Activated naive CD4-positive, alpha-beta T cell treated with anti-CD3 and anti-CD28 coated beads, Interleukin-2, amount 50 U/mL, for 16 hours (primary cell): ENCODE measurements at regions not wholly inside any gene's neighbourhood (a gene's known extent, or its start where the extent isn't known, plus 50 kb on each side); places are given as distances from the start of the nearest gene placed in this dataset.

ENCODE experiments used
- DNase-seq: peaks from one replicate; pipeline ENCODE4 v3.0.0-alpha.2; 2020

DNA sequence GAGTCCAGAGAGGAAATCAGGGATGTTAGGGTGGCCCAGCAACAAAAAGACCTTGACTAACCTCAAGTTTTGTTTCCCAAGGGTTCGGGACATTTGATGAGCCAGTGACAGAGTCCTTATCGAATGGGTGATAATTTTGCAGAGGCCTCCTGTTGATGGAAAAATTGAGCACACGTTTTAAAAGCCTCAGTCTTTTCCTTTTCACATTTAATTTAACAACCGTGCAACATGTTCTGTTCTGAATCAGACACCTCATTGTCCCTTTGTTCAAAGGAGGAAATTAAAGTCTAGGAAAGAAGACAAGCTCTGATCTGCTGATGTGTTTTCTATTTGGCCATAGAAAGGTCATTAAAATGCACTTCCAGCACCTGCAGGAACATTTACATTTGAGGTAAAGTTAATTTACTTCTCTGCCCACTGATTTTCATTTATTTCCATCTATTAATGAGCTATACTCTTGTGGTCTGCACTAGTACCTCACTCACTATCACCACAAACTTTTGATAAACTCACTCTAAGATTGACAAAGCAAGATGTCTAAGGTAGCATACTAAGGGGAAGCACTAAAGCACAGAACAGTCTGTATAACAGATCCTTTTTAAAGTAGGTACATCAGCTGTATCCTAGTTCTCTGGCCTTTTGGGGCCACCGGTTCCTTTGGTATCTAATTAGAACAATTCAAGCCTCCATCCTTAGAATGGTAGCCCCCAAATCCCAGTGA is 147.0 kb downstream of the RPAP3 start:
- no peak for DNase-seq

DNA sequence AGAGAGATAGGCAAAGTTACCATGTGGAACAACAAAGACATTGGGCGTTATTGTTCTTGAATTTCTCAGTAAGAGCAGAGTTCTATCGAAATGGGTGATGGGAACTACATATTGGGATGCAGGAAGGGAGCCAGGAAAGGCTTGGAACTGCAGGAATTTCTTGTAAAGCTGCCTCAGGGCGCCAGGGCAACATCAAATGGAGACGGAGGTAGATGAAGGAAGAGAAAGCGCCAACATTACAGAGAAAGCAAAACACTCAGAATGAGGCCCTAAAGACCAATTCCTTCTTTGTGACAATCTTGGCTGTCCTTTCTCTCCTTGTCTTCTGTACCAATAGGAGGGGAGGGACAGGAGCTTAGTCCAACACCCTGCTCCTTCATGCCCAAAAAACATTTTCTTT is 148.4 kb downstream of the RPAP3 start:
- DNase-seq = no peak

DNA sequence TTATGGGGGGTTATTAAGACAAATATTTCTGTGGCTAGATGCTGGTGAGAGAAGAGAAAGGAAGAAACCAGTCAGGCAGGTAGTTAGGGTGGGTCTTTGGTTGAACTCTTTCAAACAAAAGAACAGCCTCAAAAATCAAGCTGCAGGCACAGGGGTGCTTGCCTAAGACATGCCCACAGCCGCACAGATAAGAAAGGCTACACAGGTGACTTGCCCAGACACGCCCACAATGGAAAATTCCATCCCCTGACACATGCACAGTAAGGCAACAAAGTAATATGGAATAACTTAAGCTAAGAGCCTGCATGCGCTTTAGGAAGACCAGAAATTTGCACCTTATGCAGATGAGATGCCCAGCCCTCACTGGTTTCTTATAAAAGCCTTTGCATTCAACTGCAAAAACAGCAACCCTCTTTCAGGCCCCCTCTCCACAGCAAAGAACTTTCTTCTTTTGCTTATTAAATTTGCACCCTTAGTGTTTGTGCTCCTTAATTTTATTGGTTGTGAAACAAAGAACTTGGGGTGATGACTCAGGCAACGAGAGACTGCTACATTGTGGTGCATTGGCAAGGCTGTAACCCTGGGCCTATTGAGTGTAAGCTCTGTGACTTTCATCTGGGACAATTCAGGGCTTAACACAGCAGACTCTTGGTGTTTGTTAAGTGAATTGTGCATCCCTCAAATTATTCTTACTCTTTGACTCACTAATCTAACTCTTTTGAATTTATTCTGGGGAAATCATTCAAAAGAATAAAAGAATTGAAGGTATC is 149.4 kb downstream of the RPAP3 start:
- no peak for DNase-seq

DNA sequence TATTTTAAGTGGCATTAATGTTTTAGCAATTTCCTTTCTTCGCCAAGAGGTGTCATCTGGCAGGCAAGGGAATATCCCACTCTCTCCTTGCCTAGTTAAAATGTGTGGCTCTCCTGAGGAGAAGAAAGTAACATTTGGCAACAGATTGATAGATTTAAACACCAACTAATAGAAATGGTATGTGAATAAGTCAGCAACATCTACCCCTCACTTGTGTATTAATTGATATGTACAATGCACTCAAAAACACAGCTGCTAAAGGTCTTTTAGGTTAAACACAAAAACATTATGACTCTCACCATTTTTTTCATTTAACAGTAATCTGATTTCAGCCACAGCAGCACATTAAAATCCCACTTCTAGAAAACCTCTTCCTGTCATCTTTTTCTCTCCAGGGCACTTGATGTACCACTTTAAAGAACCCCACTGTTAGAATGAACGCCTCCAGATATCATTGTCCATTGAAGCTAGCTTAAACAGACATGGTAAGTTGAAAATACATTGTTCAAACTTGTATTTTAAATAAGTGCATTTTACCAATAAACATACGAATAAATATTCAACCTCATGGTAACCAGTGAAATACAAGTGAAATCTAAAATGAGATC is 151.7 kb downstream of the RPAP3 start:
- no peak for DNase-seq

DNA sequence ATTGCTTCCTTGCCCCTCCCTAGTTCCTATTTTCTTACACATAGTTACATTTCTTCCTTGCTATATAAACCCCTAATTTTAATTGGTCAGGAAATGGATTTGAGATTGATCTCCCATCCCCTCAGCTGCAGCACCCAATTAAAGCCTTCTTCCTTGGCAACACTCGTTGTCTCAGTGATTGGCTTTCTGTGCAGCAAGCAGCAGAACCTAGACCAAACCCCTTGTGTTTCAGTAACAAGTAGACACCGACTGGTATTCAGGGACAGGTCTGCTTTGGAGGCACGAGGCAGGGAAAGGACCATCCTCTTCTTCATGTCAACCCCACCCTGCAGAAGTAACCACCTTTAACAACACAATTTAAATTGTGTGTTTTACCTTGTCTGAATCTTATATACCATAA is 152.6 kb downstream of the RPAP3 start:
- DNase-seq = no peak

DNA sequence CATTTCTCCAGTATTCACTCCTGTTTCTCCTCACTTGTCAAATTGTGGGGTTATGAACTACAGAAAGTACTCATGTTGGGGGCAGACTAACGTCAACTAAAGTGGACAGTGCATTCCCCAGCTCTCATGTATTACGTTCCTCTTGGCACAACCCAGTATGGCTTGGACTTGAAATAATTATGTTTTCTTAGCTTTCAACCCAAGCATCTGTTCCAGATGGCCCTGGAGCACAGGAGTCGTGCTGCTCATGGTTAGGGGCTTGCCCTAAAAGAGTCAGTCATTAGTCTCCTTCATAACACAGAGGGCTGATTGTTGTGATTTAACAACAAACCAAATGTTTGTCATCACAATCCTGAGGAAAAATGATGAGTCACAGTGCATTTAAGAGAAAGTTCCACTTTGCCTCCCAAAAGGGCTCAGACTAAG is 154.4 kb downstream of the RPAP3 start:
- DNase-seq = no peak

DNA sequence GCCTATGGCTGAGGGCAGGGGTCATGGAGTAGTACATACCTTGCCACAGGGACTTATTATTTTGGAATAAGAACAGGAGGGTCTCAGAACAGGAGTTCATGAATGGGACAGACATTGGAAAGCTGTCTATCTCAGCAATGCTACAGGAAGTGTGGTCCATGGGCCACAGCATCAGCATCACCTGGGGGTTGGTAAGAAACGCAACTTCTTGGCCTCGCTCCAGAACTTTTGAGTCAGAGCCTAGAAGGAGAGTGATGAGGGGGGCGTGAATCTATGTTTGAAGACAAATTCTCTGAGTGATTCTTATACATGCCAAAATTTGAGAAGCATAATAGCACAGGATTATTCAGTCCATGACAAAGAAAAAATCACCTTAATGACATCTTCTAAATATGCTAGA is 156.6 kb downstream of the RPAP3 start:
- no peak for DNase-seq

DNA sequence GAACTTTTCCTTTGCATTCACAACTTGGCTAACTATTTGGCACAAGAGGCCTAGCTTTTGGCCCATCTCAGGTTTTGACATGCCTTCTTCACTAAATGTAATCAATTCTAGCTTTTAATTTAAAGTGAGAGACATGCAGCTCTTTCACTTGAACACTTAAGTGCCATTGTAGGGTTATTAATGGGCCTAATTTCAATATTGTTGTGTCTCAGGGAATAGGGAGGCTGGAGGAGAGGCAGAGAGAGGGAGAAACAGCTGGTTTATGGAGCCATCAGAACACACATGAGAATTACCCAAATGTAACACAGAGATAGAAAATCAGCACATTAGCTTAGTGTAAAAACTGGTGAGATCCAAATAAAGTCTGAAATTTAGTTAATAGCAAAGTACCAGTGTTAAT is 157.4 kb downstream of the RPAP3 start:
- no peak for DNase-seq

DNA sequence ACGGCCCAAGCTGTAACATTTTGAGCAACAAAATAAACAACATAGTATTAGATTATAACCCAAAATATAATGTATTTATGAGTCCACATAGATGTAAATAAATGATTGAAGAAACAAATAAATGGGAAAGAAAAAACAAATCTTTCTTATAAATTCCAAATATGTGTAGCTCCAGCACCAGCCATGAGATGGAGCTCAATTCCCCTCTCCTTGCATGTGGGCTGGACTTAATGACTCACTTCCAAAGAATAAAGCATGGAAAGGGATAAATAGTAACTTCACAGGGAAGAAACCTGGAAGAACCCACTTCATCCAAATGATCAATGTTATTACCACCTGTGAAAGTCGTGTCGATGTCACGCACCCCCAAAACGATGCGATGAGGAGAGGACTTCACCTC is 158.8 kb downstream of the RPAP3 start:
- DNase-seq = no peak

DNA sequence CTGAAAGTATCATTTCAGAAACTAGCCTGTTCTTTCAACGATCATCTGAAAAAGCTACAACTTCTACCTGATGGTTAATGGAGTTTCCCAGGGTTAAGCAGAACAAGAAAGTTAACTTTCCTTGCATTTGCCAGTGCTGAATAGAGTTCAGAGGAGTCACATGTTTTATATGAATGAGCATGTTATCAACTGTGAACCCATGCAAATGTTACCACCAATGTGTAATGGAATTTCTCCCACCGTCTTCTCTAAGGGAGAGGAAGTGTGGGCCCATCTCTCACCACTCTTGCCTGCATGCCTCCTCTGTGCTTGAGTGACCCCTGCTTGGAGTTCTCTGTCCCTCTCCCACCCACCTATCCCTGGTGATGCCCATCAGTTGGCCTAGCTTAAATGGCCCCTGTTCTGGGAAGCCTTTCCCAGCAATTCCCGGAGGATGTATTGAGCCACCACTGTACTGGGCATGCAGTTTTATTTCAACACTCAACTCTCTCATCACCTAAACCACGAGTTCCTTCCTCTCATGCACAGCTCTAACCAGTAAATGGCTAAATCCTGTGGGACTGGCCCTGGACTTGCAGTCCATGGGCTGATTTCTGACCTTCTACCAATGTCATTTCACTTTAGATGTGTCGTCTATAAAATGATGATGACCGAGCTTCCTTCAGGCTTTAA is 159.8 kb downstream of the RPAP3 start:
- no peak for DNase-seq

DNA sequence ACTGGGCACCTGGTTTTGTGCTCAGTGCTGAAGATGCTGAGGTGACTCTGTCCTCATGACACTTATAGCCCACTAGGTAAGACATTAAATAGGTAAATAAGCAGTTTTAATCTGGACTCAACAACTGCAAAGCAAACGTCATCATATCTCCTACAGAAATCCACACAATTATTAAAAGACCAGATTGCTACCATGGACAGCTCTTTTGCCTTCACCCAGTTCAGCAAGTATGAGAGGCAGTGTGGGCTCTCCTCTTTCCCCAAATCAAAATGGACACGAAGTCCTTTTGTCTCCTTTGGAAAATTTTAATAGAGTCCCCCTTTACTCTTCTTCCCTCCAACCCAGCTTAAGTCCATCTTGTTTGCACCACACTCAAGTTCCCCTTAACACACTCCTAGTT is 171.1 kb downstream of the RPAP3 start:
- DNase-seq = no peak

DNA sequence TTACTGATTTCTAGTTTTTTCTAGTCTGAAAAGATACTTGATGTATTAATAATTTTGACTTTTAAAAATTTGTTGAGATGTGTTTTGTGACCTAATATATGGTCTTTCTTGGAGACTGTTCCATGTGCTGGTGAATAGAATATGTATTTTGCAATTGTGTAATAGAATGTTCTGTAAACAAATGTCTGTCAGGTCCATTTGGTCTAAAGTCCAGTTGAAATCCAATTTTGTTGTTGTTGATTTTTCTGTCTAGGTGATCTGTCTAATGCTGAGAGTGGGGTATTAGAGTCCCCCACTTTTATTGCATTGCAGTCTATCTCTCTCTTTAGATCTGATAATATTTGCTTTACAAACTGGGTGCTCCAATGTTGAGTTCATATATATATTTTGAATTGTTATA is 175.8 kb downstream of the RPAP3 start:
- DNase-seq = no peak

DNA sequence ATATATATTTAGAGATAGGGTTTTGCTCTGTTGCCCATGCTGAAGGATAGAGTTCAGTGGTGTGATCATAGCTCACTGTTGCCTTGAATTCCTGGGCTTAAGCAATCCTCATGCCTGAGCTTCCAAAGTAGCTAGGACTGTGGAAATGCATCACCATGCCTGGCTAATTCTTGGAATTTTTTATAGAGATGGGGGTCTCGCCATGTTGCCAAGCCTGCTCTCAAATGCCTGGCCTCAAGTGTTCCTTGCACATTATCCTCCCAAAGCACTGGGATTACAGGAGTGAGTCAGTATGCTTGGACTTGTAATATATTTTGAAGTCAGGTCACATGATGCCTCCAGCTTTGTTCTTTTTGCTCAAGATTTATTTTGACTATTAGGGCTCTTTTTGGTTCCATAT is 178.0 kb downstream of the RPAP3 start:
- no peak for DNase-seq

DNA sequence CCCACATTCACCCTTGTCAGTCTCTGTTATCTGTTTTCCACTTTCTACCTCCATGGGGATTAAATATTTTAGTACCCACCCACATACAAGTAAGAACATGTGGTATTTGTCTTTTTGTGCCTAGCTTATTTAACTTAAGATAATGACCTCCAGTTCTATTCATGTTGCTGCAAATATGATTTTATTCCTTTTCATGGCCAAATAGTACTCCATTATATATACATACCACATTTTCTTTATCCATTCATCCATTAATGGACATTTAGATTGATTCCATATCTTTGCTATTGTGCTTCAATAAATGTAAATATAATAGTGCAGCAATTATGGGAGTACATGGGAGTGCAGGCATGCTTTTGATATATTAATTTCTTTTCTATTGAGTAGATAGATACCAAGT is 185.8 kb downstream of the RPAP3 start:
- no peak for DNase-seq

DNA sequence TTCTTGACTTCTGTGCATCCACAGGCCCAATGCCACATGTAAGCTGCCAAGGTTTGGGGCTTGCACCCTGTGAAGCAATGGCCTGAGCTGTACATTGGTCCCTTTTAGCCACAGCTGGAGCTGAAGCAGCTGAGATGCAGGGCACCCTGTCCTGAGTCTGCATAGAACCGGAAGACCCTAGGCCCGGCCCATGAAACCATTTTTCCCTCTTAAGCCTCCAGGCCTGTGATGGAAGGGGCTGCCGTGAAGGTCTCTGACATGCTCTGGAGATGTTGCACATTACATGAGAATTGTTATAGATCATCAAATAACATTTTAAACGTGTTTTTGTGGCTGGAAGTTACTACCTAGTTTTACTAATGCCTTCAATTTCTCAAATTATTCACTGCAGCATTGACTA is 188.7 kb downstream of the RPAP3 start:
- no peak for DNase-seq

DNA sequence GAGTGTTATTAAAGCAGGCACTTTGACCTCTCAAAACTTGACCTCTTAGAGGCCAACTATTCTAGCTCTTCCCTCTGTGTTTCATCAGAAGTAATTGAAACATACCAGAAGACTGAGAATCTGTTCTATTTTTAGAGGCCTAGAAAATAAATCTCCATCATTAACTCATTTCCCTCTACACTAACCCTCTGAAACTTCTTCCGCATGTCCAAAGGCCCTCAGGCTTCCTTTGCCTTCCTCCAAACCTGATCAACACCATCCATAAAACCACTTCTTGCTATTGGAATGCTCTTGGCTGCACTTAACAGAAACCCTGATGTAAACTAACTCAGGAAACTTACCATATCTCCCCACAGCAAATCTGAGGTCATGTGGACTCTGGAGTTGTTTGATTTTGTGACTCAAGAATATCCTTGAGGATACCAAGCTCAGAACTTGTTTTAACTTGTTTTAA is 196.4 kb downstream of the RPAP3 start:
- no peak for DNase-seq

DNA sequence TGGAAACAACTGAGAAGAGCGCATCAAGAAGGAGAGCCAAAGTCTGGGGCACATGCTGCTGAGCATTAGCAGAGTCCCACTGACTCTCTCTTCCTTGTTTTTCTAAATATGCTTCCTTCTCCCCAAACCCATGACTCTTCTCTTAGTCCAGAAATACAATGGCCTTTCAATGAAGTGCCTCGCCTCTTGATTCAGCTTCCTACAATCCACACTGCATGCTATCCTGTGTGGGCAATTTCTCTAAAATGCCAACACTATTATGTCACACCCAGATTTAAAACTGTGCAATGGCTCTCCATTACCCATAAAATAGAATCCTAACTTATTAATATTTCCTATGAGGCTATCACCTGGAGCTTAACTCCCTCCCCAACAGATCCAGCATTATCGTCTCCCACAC is 198.6 kb downstream of the RPAP3 start:
- no peak for DNase-seq

DNA sequence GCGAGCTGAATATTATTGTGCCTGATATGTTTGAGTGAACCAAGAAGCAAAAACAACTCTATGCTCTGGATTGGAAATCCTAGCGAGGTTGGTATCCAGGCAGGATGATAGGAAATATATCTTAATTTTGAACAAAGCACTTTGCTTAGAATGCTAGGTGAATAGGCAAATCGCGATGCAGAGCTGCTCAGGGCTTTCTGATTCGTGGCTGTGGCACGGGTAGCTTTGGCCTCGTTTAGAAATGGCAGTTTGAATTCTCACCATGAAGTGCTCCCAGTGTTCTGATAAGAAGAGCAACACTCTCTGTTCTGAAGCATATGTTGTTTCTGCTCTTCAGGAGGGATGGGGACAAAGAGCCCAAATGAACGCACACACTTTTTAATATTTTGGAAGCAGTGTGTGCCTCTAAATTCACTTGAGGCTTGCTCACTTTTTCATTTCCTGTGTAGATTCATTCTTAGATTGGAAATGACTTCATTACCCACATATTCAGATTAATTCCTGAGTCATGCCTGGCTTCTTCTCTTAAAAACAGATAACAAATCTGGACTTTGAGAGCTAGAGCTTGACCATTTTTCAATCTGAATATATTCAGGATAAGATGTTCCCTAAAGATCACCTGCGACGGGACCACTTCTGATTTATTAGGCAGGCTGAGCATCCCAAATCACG is 200.9 kb downstream of the RPAP3 start:
- DNase-seq = no peak

DNA sequence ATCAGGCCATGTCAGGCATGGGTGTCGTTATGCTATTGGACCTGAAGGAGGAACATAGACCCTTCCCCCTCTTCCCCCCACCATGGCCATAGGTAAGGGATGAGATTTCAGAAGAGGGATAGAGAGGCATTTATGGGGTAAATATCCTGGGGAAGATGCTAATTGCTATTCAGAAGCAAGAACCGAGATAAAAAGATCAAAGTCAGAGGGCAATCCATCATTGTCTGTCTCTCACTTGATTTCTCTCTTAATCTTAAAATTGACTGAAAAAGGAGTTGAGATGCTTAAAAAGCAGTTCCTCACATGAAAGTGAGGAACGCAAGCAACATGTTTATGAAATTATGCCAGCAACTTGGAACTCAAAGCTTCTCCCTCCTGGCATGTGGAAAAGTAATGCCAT is 212.0 kb downstream of the RPAP3 start:
- DNase-seq = no peak

DNA sequence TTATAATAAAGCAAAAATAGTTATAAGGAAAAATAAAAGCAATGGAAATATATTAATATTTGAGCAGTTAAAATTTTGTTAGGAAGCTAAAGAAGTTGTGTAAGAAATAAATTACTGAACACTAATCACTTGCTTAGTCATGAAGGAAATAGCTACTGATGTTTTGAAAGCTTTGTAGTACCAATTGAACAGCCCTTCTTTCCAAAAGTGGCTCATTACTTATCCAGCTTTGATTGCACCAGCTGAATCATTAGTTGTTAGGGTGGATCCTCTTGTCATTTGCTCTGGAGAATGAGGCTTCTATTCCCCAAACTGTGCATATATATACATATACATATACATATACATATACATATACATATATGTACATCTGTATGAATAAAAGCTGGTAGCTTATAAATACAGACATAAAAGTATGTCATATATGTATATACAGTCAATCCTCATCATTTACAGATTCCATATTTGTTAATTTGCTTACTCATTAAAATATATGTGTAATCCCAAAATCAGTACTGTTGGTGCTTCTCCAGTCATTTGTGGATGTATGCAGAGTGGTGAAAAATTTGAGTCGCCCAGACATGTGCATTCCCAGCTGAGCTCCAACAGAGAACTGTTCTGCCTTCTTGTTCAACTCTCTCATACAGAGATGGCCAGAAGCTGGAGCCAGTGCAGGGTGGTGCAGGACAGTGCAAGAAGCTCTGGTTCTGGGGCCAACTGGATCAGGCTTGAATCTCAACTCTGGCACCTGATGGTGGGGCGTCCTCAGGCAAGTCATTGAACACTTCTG is 214.1 kb downstream of the RPAP3 start:
- no peak for DNase-seq

DNA sequence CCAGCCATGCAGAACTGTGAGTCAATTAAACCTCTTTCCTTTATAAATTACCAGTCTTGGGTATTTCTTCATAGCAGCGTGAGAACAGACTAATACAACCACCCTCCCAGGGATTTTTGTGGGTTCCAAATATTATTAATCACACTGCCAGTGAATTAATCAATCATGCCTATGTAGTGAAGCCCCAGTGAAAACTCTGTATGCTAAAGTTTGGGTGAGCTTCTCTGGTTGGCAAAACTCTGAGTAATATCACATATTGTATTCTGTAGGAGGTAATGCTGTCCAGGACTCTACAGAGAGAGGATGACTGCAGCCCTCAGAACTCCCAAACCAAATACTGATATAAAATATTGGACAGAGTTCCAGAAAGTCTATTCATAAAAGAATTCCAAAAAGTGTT is 216.9 kb downstream of the RPAP3 start:
- no peak for DNase-seq

DNA sequence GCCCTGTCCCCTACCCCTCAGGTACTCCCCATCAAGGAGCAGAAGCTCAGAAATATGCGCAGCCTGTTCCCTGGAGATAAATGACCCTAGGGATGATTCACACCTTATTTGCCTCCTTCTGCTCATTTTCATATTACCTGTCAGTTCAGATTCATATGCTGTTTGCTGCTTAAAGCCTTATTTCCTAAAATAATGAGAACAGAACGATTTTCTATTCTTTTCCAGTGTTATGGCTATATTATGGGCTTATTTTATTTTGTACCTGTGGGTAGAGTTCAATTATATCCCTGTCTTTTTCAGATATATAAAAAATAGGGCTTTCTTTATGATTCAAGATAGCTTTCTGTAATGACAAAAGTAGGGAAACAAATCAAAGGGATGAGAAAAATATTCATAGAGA is 224.8 kb downstream of the RPAP3 start:
- DNase-seq = no peak
